ENCODE measurements at regions not wholly inside any gene's neighbourhood (a gene's known extent, or its start where the extent isn't known, plus 50 kb on each side); places are given as distances from the start of the nearest gene placed in this dataset.

GRCh38 chr5:143499480-143500114, 96.1 kb upstream of the NR3C1 start:
- no peak for DNase-seq (ENCODE audit: extremely low spot score)
- ChIA-PET POLR2A (no interaction called here), CTCF (no interaction called here)
- TF ChIP-seq CTCF (IDR thresholded peaks at IDR 0.05; ENCODE audit: control extremely low read depth, extremely low read depth, low read depth, missing control alignments), result no peak

- CTCF ChIA-PET, result interaction anchor here (0.9 to 1.3 kb wide), 3 partner anchors 20 to 44 kb away, joined by 3 read pairs; no protein-coding TSS in a partner anchor
- POLR2A ChIA-PET, result no interaction called here
- DNase-seq (ENCODE audit: extremely low spot score), result no peak
- no peak for TF ChIP-seq CTCF (IDR thresholded peaks at IDR 0.05; ENCODE audit: control extremely low read depth, extremely low read depth, low read depth, missing control alignments)
Measured at GRCh38 chr5:143498821-143499220, 95.3 kb upstream of the NR3C1 start.

- DNase-seq (ENCODE audit: extremely low spot score), result no peak
- POLR2A ChIA-PET, result no interaction called here
- TF ChIP-seq CTCF (IDR thresholded peaks at IDR 0.05; ENCODE audit: control extremely low read depth, extremely low read depth, low read depth, missing control alignments), result no peak
- CTCF ChIA-PET, result interaction anchor here (1.0 to 1.3 kb wide), 3 partner anchors 11 to 23 kb away, joined by 3 read pairs; no protein-coding TSS in a partner anchor
Measured at GRCh38 chr5:143497749-143498148, 94.3 kb upstream of the NR3C1 start.

- TF ChIP-seq CTCF (IDR thresholded peaks at IDR 0.05; ENCODE audit: control extremely low read depth, extremely low read depth, low read depth, missing control alignments), result no peak
- CTCF ChIA-PET, result interaction anchor here (1.1 kb wide), 1 partner anchor 12 kb away, joined by 3 read pairs; no protein-coding TSS in a partner anchor
- POLR2A ChIA-PET, result no interaction called here
- DNase-seq (ENCODE audit: extremely low spot score), result no peak
Measured at GRCh38 chr5:143496943-143497342, 93.5 kb upstream of the NR3C1 start.

GRCh38 chr5:143495821-143496275, 92.4 kb upstream of the NR3C1 start:
- ChIA-PET POLR2A (no interaction called here), CTCF (interaction anchor here (1.3 kb wide), 1 partner anchor 67 kb away, joined by 3 read pairs; no protein-coding TSS in a partner anchor)
- TF ChIP-seq CTCF (IDR thresholded peaks at IDR 0.05; ENCODE audit: control extremely low read depth, extremely low read depth, low read depth, missing control alignments), result no peak
- no peak for DNase-seq (ENCODE audit: extremely low spot score)

- ChIA-PET CTCF (interaction anchor here (1.3 kb wide), 1 partner anchor 67 kb away, joined by 3 read pairs; no protein-coding TSS in a partner anchor), POLR2A (no interaction called here)
- no peak for DNase-seq (ENCODE audit: extremely low spot score)
- TF ChIP-seq CTCF (IDR thresholded peaks at IDR 0.05; ENCODE audit: control extremely low read depth, extremely low read depth, low read depth, missing control alignments), result no peak
Measured at GRCh38 chr5:143495110-143495509, 91.6 kb upstream of the NR3C1 start.
